ENCODE measurements at regions not wholly inside any gene's neighbourhood (a gene's known extent, or its start where the extent isn't known, plus 50 kb on each side); places are given as distances from the start of the nearest gene placed in this dataset.

GRCh38 chr2:120436885-120437603 lies 91.1 kb downstream of the INHBB start:
- Histone ChIP-seq H3K9me3 (no peaks in the 10 kb centered on the region), H3K4me3 (no peak overlapping the region), H3K27me3 (no peaks in the 10 kb centered on the region), H3K4me1 (ENCODE audit: insufficient read depth) (peaks cover 2% of the 10 kb centered on the region), H3K27ac (no peak overlapping the region), H3K36me3 (no peaks in the 10 kb centered on the region)
- DNase-seq, result no peak
- TF ChIP-seq, protein P1, sequence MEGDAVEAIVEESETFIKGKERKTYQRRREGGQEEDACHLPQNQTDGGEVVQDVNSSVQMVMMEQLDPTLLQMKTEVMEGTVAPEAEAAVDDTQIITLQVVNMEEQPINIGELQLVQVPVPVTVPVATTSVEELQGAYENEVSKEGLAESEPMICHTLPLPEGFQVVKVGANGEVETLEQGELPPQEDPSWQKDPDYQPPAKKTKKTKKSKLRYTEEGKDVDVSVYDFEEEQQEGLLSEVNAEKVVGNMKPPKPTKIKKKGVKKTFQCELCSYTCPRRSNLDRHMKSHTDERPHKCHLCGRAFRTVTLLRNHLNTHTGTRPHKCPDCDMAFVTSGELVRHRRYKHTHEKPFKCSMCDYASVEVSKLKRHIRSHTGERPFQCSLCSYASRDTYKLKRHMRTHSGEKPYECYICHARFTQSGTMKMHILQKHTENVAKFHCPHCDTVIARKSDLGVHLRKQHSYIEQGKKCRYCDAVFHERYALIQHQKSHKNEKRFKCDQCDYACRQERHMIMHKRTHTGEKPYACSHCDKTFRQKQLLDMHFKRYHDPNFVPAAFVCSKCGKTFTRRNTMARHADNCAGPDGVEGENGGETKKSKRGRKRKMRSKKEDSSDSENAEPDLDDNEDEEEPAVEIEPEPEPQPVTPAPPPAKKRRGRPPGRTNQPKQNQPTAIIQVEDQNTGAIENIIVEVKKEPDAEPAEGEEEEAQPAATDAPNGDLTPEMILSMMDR (IDR thresholded peaks at IDR 0.05), result no peak
- TF ChIP-seq EP300 (IDR thresholded peaks at IDR 0.05) (no peak), POLR2A (IDR thresholded peaks at IDR 0.05) (no peak)
- WGBS, 3 donors, result 74 to 78% (median 78%) methylated on average over 7 of the region's 7 CpGs
- intact Hi-C loops (cut with DNase I), result no loop called here

DNA sequence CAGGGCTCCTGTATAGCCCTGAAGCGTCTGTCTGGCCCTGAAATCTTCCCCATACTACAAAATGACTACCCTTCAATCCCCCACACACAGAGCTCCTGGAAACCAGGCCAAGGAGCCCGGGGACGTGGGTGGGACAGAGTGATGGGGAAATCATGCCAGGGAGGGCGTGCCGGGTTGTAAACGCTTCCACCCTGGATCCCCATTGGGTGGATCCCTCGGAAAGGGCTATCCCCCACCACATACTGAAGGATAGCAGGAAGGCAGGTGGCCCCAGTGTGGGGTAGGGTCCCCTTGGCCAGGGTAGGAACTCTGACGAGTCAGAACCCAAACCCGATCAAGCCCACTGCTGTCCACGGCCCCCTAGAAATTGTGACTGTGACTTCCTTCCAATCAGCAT lies 91.7 kb downstream of the INHBB start:
- H3K9me3 ChIP-seq, result no peaks in the 10 kb centered on the region
- intact Hi-C loops (cut with DNase I), result no loop called here
- no peaks in the 10 kb centered on the region for H3K36me3 ChIP-seq
- DNase-seq, result no peak
- WGBS, 3 donors, result 90 to 93% (median 91%) methylated on average over 10 of the region's 10 CpGs
- H3K4me1 ChIP-seq (ENCODE audit: insufficient read depth), result peaks cover 3% of the 10 kb centered on the region
- H3K27me3 ChIP-seq, result no peaks in the 10 kb centered on the region
- no peak overlapping the region for H3K4me3 ChIP-seq
- TF ChIP-seq, protein P1 (IDR thresholded peaks at IDR 0.05), result no peak
- no peak for TF ChIP-seq POLR2A (IDR thresholded peaks at IDR 0.05)
- no peak overlapping the region for H3K27ac ChIP-seq

- 92% methylated on average over 13 of the region's 13 CpGs for WGBS, 3 donors
- DNase-seq, result no peak
- Histone ChIP-seq H3K4me1 (ENCODE audit: insufficient read depth) (peaks cover 5% of the 10 kb centered on the region), H3K27me3 (no peaks in the 10 kb centered on the region), H3K9me3 (no peaks in the 10 kb centered on the region), H3K36me3 (no peaks in the 10 kb centered on the region), H3K4me3 (no peak overlapping the region), H3K27ac (no peak overlapping the region)
- intact Hi-C loops (cut with DNase I), result no loop called here
- TF ChIP-seq POLR2A (IDR thresholded peaks at IDR 0.05), result no peak
- no peak for TF ChIP-seq EP300 (IDR thresholded peaks at IDR 0.05)
- TF ChIP-seq, protein P1 (IDR thresholded peaks at IDR 0.05), result no peak
Observed at GRCh38 chr2:120438301-120439066, 92.5 kb downstream of the INHBB start.

DNA sequence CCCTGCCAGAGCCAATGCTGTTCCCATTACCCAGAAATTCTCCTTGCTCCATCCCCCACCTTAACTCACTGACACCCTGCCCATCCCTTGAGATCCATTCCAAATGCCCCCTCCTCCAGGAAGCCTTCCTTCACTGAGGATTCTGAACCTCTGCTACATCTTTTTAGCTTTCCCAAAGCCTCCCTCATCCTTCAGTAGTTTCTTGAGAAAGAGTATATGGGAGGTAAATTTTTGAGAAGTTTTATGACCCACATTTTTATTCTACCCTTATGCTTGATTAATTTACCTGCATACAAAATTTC lies 93.1 kb downstream of the INHBB start:
- Histone ChIP-seq H3K4me1 (ENCODE audit: insufficient read depth) (peaks cover 5% of the 10 kb centered on the region), H3K27me3 (no peaks in the 10 kb centered on the region), H3K9me3 (no peaks in the 10 kb centered on the region), H3K36me3 (no peaks in the 10 kb centered on the region), H3K27ac (no peak overlapping the region), H3K4me3 (no peak overlapping the region)
- TF ChIP-seq, protein P1 (IDR thresholded peaks at IDR 0.05), result no peak
- TF ChIP-seq EP300 (IDR thresholded peaks at IDR 0.05) (no peak), POLR2A (IDR thresholded peaks at IDR 0.05) (no peak)
- intact Hi-C loops (cut with DNase I), result no loop called here
- no peak for DNase-seq
